Gastroesophageal sphincter (tissue), 3 donors: ENCODE measurements at regions not wholly inside any gene's neighbourhood (a gene's known extent, or its start where the extent isn't known, plus 50 kb on each side); places are given as distances from the start of the nearest gene placed in this dataset.

Experiments used
- POLR2A ChIP-seq, 2 donors: fragments of 450-650 bp; IDR thresholded peaks; one replicate each; pipeline ENCODE4 v1.6.1; 2017; ENCODE audit warnings: antibody characterized with exemption in 2 of 2, mild to moderate bottlenecking in 2 of 2, moderate library complexity in 1 of 2
- POLR2AphosphoS5 ChIP-seq: sonication (generic); formaldehyde crosslinking; IDR thresholded peaks from one replicate; pipeline ENCODE4 v1.6.1; 2017; ENCODE audit warnings: antibody characterized with exemption
- TF ChIP-seq, protein P1 (sequence below), 4 experiments: fragments of 200-600 bp in 2 of 4; fragments of 450-650 bp in 2 of 4; sonication (generic) in 1 of 4; IDR thresholded peaks; one replicate each; pipeline ENCODE4 v1.5.1; 2017 to 2019; ENCODE audit warnings: antibody characterized with exemption in 4 of 4, mild to moderate bottlenecking in 2 of 4, moderate library complexity in 2 of 4

DNA sequence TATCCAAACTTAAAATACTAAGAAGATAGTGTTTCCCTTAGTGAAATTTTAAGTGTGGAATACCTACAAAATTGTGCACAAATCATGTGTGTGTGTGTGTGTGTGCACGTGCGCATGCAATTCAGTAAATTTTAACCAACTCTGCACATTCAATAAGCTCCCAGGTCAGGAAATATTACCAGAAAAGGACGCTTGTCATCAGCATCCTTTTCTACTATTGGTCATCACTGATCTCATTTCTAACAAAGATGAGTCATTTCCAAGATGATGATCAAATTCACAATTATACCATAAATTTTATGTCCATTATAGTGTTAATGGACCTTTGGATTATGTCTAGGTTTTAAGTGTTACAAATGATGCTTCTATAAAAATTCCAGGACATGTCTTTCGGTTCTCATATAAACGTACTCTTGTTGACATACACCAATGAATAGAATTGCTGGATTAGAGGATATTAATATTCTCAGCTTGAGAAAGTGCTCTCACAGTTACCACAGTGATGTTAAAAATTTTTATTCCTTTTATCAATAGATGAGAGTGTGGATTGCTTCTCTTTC lies 560.9 kb upstream of the AGA start:
- TF ChIP-seq, protein P1, sequence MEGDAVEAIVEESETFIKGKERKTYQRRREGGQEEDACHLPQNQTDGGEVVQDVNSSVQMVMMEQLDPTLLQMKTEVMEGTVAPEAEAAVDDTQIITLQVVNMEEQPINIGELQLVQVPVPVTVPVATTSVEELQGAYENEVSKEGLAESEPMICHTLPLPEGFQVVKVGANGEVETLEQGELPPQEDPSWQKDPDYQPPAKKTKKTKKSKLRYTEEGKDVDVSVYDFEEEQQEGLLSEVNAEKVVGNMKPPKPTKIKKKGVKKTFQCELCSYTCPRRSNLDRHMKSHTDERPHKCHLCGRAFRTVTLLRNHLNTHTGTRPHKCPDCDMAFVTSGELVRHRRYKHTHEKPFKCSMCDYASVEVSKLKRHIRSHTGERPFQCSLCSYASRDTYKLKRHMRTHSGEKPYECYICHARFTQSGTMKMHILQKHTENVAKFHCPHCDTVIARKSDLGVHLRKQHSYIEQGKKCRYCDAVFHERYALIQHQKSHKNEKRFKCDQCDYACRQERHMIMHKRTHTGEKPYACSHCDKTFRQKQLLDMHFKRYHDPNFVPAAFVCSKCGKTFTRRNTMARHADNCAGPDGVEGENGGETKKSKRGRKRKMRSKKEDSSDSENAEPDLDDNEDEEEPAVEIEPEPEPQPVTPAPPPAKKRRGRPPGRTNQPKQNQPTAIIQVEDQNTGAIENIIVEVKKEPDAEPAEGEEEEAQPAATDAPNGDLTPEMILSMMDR (IDR thresholded peaks at IDR 0.05), result no peak
- TF ChIP-seq POLR2A (IDR thresholded peaks at IDR 0.05) (no peak), POLR2AphosphoS5 (no peak)
